Breast epithelium (tissue), 3 donors: ENCODE measurements at regions not wholly inside any gene's neighbourhood (a gene's known extent, or its start where the extent isn't known, plus 50 kb on each side); places are given as distances from the start of the nearest gene placed in this dataset.

Source experiments
- POLR2AphosphoS5 ChIP-seq, 3 donors: sonication (generic); formaldehyde crosslinking; IDR thresholded peaks; one replicate each; pipeline ENCODE4 v1.6.1; 2017; ENCODE audit warnings: antibody characterized with exemption in 3 of 3
- TF ChIP-seq, protein P1 (sequence below), 3 donors: fragments of 450-650 bp; IDR thresholded peaks; one replicate each; pipeline ENCODE4 v1.5.1; 2016 to 2017; ENCODE audit warnings: antibody characterized with exemption in 3 of 3, mild to moderate bottlenecking in 3 of 3, moderate library complexity in 3 of 3

DNA sequence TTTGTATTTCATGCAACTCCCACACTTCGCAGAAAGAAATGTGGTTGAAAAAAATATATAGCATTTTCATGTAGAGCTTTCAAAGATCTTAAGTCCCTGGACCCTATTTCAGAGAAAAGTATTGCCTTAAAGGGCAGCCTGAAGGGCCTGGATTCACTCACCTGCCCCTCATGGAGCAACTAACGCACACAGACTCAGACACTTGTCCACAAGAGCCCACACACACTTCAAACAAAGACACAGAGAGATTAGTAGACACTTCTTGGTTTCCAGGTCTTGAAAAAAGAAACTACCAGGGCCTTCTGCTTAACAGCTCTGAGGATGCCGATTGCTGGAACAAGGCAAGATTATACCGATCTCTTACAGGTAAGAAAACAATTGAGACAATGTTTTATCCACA is 122.2 kb downstream of the ZBTB18 start:
- TF ChIP-seq, protein P1, sequence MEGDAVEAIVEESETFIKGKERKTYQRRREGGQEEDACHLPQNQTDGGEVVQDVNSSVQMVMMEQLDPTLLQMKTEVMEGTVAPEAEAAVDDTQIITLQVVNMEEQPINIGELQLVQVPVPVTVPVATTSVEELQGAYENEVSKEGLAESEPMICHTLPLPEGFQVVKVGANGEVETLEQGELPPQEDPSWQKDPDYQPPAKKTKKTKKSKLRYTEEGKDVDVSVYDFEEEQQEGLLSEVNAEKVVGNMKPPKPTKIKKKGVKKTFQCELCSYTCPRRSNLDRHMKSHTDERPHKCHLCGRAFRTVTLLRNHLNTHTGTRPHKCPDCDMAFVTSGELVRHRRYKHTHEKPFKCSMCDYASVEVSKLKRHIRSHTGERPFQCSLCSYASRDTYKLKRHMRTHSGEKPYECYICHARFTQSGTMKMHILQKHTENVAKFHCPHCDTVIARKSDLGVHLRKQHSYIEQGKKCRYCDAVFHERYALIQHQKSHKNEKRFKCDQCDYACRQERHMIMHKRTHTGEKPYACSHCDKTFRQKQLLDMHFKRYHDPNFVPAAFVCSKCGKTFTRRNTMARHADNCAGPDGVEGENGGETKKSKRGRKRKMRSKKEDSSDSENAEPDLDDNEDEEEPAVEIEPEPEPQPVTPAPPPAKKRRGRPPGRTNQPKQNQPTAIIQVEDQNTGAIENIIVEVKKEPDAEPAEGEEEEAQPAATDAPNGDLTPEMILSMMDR (IDR thresholded peaks at IDR 0.05): no peak
- TF ChIP-seq POLR2AphosphoS5 (IDR thresholded peaks at IDR 0.05): no peak
